Upper lobe of right lung (tissue), 1 donor: ENCODE measurements at regions not wholly inside any gene's neighbourhood (a gene's known extent, or its start where the extent isn't known, plus 50 kb on each side); places are given as distances from the start of the nearest gene placed in this dataset.

Experiments
- ATAC-seq: fragments of 200-7000 bp; cut with Tn5 transposase; one replicate; pipeline ENCODE4 v1.9.1; 2020; ENCODE audit warnings: mild to moderate bottlenecking, moderate library complexity
- DNase-seq: peaks from one replicate; pipeline ENCODE4 v3.0.0-alpha.2; 2020
- H3K27ac ChIP-seq: fragments of 200-600 bp; one replicate; pipeline ENCODE4 v1.8.0; 2022
- H3K27me3 ChIP-seq: fragments of 200-600 bp; one replicate; pipeline ENCODE4 v1.8.0; 2022; ENCODE audit warnings: mild to moderate bottlenecking
- H3K36me3 ChIP-seq: fragments of 200-600 bp; one replicate; pipeline ENCODE4 v1.8.0; 2022
- H3K4me1 ChIP-seq: fragments of 200-600 bp; one replicate; pipeline ENCODE4 v1.8.0; 2022
- H3K4me3 ChIP-seq: fragments of 200-600 bp; one replicate; pipeline ENCODE4 v1.8.0; 2022; ENCODE audit warnings: mild to moderate bottlenecking
- H3K9me3 ChIP-seq: fragments of 200-600 bp; one replicate; pipeline ENCODE4 v1.8.0; 2022
- CTCF ChIP-seq: fragments of 200-600 bp; IDR thresholded peaks from one replicate; pipeline ENCODE4 v1.8.0; 2022; ENCODE audit warnings: antibody characterized with exemption
- intact Hi-C: fragments of 100-400 bp; cut with DNase I; formaldehyde crosslinking; loops from one replicate; pipeline ENCODE4 v1.11.0; 2022
- donor health status: DM: no; HTN: yes; CAD: no; lungs with severe emphysema.

GRCh38 chr4:127560755-127561154 lies 72.0 kb upstream of the INTU start:
- no peak overlapping the region for H3K27ac ChIP-seq
- intact Hi-C loops, result no loop called here
- H3K27me3 ChIP-seq, result no peaks in the 10 kb centered on the region
- no peak for TF ChIP-seq CTCF
- no peak overlapping the region for H3K4me3 ChIP-seq
- no peaks in the 10 kb centered on the region for H3K36me3 ChIP-seq
- ATAC-seq (no peak), DNase-seq (no peak)
- no peaks in the 10 kb centered on the region for H3K9me3 ChIP-seq
- H3K4me1 ChIP-seq, result no peaks in the 10 kb centered on the region

GRCh38 chr4:127574643-127575042 lies 58.1 kb upstream of the INTU start:
- no peak for TF ChIP-seq CTCF
- no peaks in the 10 kb centered on the region for H3K27me3 ChIP-seq
- no peaks in the 10 kb centered on the region for H3K4me1 ChIP-seq
- no peak overlapping the region for H3K27ac ChIP-seq
- no peak for ATAC-seq
- H3K4me3 ChIP-seq, result no peak overlapping the region
- intact Hi-C loops, result no loop called here
- no peak for DNase-seq
- no peaks in the 10 kb centered on the region for H3K36me3 ChIP-seq
- H3K9me3 ChIP-seq, result no peaks in the 10 kb centered on the region

- Histone ChIP-seq H3K27me3 (no peaks in the 10 kb centered on the region), H3K9me3 (no peaks in the 10 kb centered on the region), H3K36me3 (no peaks in the 10 kb centered on the region), H3K27ac (no peak overlapping the region), H3K4me1 (no peaks in the 10 kb centered on the region), H3K4me3 (no peak overlapping the region)
- DNase-seq, result no peak
- no peak for ATAC-seq
- intact Hi-C loops, result no loop called here
- no peak for TF ChIP-seq CTCF
Measured at GRCh38 chr4:127575888-127576287, 56.9 kb upstream of the INTU start.

DNA sequence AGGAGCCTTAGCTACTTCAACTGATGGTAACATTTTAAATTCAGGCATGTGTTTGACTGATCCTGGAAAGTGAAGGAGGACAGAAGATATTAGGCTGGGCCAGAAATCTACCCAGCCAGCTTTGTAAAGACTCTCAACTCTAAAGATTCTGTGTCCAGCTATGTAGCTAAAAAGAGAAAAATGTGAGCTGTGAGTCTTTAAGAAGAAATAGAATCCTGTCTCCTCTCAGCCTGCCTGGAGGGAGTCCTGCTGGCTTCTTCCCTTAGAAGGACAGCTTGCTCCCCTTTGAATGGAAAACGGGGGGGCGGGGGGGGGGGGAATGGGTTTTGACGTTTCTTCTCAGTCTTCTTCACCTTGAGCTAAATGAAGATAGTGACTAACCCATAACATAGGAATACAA lies 54.3 kb upstream of the INTU start:
- Histone ChIP-seq H3K4me1 (no peaks in the 10 kb centered on the region), H3K27ac (no peak overlapping the region), H3K4me3 (no peak overlapping the region), H3K36me3 (no peaks in the 10 kb centered on the region), H3K9me3 (no peaks in the 10 kb centered on the region), H3K27me3 (no peaks in the 10 kb centered on the region)
- no peak for TF ChIP-seq CTCF
- intact Hi-C loops, result no loop called here
- ATAC-seq (no peak), DNase-seq (no peak)

DNA sequence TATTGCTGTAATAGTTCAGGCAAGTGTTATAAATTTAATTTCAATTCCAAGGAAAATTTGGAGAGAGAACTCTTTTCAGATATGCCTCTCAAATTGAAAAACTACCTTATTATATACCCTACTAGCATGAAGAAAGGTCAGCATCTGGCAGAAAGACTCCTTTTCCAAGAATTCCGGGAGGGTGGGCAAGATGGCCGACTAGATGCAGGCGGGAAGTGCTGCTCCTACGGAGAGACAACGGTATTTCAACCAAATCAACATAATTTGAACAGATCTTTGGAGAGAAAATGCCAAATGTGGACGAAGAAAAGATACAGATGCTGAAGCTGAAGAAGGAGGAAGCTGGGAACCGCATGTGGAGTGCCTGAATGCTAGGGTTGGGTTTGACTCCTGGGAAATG lies 53.8 kb upstream of the INTU start:
- no peaks in the 10 kb centered on the region for H3K4me1 ChIP-seq
- no peaks in the 10 kb centered on the region for H3K36me3 ChIP-seq
- no peak overlapping the region for H3K4me3 ChIP-seq
- no peaks in the 10 kb centered on the region for H3K9me3 ChIP-seq
- TF ChIP-seq CTCF, result no peak
- no peaks in the 10 kb centered on the region for H3K27me3 ChIP-seq
- H3K27ac ChIP-seq, result no peak overlapping the region
- intact Hi-C loops, result no loop called here
- ATAC-seq (no peak), DNase-seq (no peak)

GRCh38 chr4:127579821-127580220 lies 52.9 kb upstream of the INTU start:
- ATAC-seq, result no peak
- intact Hi-C loops, result no loop called here
- DNase-seq, result peak; percentile 63
- Histone ChIP-seq H3K27ac (no peak overlapping the region), H3K4me1 (no peaks in the 10 kb centered on the region), H3K36me3 (no peaks in the 10 kb centered on the region), H3K4me3 (no peak overlapping the region), H3K9me3 (no peaks in the 10 kb centered on the region), H3K27me3 (no peaks in the 10 kb centered on the region)
- no peak for TF ChIP-seq CTCF
